WERI-Rb-1 (cell line): ENCODE measurements at regions not wholly inside any gene's neighbourhood (a gene's known extent, or its start where the extent isn't known, plus 50 kb on each side); places are given as distances from the start of the nearest gene placed in this dataset.

Source experiments
- DNase-seq: peaks from one replicate; pipeline ENCODE4 v3.0.0-alpha.2; 2020
- H3K27ac ChIP-seq: fragments of 250-450 bp; sonication (Bioruptor Pico); 2 replicates; pipeline ENCODE4 v1.5.1; 2020; ENCODE audit warnings: mild to moderate bottlenecking, moderate library complexity
- H3K27me3 ChIP-seq: fragments of 250-450 bp; sonication (Bioruptor Pico); 2 replicates; pipeline ENCODE4 v1.5.1; 2021; ENCODE audit warnings: mild to moderate bottlenecking, low read depth, moderate library complexity; ENCODE audit not compliant: insufficient read depth, severe bottlenecking
- H3K36me3 ChIP-seq: fragments of 250-450 bp; sonication (Bioruptor Pico); 2 replicates; pipeline ENCODE4 v1.5.1; 2020; ENCODE audit warnings: mild to moderate bottlenecking, moderate library complexity
- H3K4me3 ChIP-seq: 2 replicates; pipeline ENCODE4 v1.5.1; 2011; ENCODE audit warnings: low read depth, mild to moderate bottlenecking, control low read depth, low read length
- H3K9me3 ChIP-seq: fragments of 250-450 bp; sonication (Bioruptor Pico); 2 replicates; pipeline ENCODE4 v1.5.1; 2021; ENCODE audit warnings: mild to moderate bottlenecking, moderate library complexity; ENCODE audit not compliant: severe bottlenecking
- TF ChIP-seq, protein P1 (sequence below): IDR thresholded peaks from 2 replicates; pipeline ENCODE4 v1.5.1; 2011; ENCODE audit warnings: low read depth, mild to moderate bottlenecking, control low read depth, inconsistent platforms, low read length

GRCh38 chr11:80163441-80163840, 722.6 kb upstream of the TENM4 start:
- Histone ChIP-seq H3K36me3 (no peaks in the 10 kb centered on the region), H3K9me3 (no peaks in the 10 kb centered on the region), H3K27me3 (peaks cover 52% of the 10 kb centered on the region), H3K4me3 (no peak overlapping the region), H3K27ac (no peak overlapping the region)
- TF ChIP-seq, protein P1, sequence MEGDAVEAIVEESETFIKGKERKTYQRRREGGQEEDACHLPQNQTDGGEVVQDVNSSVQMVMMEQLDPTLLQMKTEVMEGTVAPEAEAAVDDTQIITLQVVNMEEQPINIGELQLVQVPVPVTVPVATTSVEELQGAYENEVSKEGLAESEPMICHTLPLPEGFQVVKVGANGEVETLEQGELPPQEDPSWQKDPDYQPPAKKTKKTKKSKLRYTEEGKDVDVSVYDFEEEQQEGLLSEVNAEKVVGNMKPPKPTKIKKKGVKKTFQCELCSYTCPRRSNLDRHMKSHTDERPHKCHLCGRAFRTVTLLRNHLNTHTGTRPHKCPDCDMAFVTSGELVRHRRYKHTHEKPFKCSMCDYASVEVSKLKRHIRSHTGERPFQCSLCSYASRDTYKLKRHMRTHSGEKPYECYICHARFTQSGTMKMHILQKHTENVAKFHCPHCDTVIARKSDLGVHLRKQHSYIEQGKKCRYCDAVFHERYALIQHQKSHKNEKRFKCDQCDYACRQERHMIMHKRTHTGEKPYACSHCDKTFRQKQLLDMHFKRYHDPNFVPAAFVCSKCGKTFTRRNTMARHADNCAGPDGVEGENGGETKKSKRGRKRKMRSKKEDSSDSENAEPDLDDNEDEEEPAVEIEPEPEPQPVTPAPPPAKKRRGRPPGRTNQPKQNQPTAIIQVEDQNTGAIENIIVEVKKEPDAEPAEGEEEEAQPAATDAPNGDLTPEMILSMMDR = no peak
- no peak for DNase-seq

DNA sequence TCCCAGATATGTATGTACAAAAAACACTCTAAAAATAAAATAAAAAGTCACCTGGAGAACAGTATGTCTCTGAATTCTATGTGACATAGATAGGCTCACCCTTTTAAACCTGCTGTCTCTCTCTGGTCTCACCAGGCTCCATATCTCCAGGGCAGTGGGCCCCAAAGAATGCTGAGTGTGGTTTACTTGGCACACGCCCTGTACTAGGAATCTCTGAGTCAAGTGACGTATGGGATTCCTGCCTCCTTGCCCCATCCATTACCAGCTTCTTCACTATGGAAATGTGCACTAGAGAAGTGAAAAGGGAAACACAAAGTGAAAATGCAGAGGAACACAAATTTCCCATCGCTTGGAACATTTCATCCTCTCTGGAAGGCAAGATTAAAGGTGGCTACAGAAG, 722.2 kb upstream of the TENM4 start:
- Histone ChIP-seq H3K27ac (no peak overlapping the region), H3K36me3 (no peaks in the 10 kb centered on the region), H3K27me3 (peaks cover 53% of the 10 kb centered on the region), H3K9me3 (no peaks in the 10 kb centered on the region), H3K4me3 (no peak overlapping the region)
- no peak for DNase-seq
- TF ChIP-seq, protein P1 = no peak

GRCh38 chr11:80162387-80162786, 721.6 kb upstream of the TENM4 start:
- Histone ChIP-seq H3K27me3 (peaks cover 53% of the 10 kb centered on the region), H3K4me3 (no peak overlapping the region), H3K27ac (no peak overlapping the region), H3K36me3 (no peaks in the 10 kb centered on the region), H3K9me3 (no peaks in the 10 kb centered on the region)
- TF ChIP-seq, protein P1 = no peak
- no peak for DNase-seq

DNA sequence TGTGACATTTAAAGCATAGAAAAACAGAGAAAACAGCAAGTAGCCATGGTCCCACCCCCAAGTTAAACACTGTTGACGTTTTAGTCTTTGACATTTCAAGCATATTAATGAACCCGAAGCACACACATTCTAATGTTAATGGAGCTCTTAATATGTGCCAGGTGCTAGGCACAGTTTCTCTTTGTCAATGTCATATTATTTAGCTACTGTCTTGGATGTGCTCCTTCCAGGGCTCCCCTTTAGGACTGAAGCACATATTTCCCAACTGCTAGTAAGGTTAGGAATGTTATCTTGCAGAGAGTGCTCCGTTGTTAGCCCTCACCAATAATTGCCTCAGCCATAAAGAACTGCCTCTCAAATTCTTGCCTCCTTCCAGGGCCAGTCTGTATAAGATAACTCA, 716.6 kb upstream of the TENM4 start:
- Histone ChIP-seq H3K4me3 (no peak overlapping the region), H3K27me3 (peaks cover 35% of the 10 kb centered on the region), H3K9me3 (no peaks in the 10 kb centered on the region), H3K27ac (no peak overlapping the region), H3K36me3 (no peaks in the 10 kb centered on the region)
- no peak for DNase-seq
- TF ChIP-seq, protein P1 = no peak

GRCh38 chr11:80156062-80156461, 715.2 kb upstream of the TENM4 start:
- no peak overlapping the region for H3K4me3 ChIP-seq
- H3K36me3 ChIP-seq = no peaks in the 10 kb centered on the region
- TF ChIP-seq, protein P1 = no peak
- H3K27ac ChIP-seq = no peak overlapping the region
- peaks cover 32% of the 10 kb centered on the region for H3K27me3 ChIP-seq
- no peaks in the 10 kb centered on the region for H3K9me3 ChIP-seq
- DNase-seq = no peak

DNA sequence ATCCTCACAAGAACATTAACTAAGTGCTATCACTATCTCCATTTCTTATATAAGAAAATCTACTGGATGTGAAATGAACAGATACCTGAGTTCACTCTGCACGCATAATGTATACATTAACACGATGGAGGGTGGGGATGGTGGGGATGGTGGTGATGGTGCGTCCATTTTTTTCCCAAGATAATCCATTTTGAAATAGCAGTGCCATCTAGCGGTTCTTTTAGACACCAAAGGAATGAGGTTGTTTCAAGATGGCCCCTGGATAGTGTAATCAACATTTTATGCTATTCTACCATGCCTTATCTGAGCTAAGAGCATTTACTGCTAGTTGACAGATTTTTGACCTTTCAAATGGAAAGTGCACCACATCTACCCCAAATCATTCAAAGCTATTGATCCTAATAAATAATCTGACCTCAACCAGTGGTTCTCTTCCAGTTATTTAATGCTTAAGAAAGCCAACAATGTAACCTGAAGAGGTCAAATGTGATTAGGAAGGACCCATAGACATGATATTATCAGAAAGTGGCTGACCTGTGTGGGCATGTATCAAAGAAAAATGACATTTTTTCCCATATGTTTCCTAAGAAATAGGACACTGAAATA, 714.7 kb upstream of the TENM4 start:
- Histone ChIP-seq H3K27me3 (peaks cover 32% of the 10 kb centered on the region), H3K27ac (no peak overlapping the region), H3K9me3 (no peaks in the 10 kb centered on the region), H3K4me3 (no peak overlapping the region), H3K36me3 (no peaks in the 10 kb centered on the region)
- peak; percentile 7 for DNase-seq
- TF ChIP-seq, protein P1 = 0 out of 2 replicates have a peak, but pooled peaks have one; percentile 26
